NCI-H82 treated with DMSO at 0.1 percent for 48 hours (cell line): ENCODE measurements at regions not wholly inside any gene's neighbourhood (a gene's known extent, or its start where the extent isn't known, plus 50 kb on each side); places are given as distances from the start of the nearest gene placed in this dataset.

Source experiments
- DNase-seq: peaks from one replicate; lab custom pipeline; 2025; ENCODE audit not compliant: unreplicated experiment; lab: John Stamatoyannopoulos, UW

- no peak for DNase-seq
These were observed 280.5 kb upstream of the CAMK1G start for GRCh38 chr1:209302779-209303568.

- no peak for DNase-seq
These were observed 279.3 kb upstream of the CAMK1G start for GRCh38 chr1:209304166-209304565.

GRCh38 chr1:209305221-209305954 lies 278.1 kb upstream of the CAMK1G start:
- DNase-seq: peak; percentile 91

- DNase-seq: no peak
These were observed 275.7 kb upstream of the CAMK1G start for GRCh38 chr1:209307846-209308245.

GRCh38 chr1:209309198-209309597 lies 274.3 kb upstream of the CAMK1G start:
- no peak for DNase-seq

GRCh38 chr1:209311770-209312169 lies 271.7 kb upstream of the CAMK1G start:
- DNase-seq: no peak

GRCh38 chr1:209316929-209317328 lies 266.6 kb upstream of the CAMK1G start:
- DNase-seq: no peak

- DNase-seq: peak; percentile 61
These were observed 265.1 kb upstream of the CAMK1G start for GRCh38 chr1:209318181-209319056.

- DNase-seq: no peak
These were observed 264.5 kb upstream of the CAMK1G start for GRCh38 chr1:209319057-209319432.

- no peak for DNase-seq
These were observed 264.0 kb upstream of the CAMK1G start for GRCh38 chr1:209319549-209319948.

- no peak for DNase-seq
These were observed 259.8 kb upstream of the CAMK1G start for GRCh38 chr1:209323743-209324142.

- DNase-seq: no peak
These were observed 258.3 kb upstream of the CAMK1G start for GRCh38 chr1:209324901-209325871.

- no peak for DNase-seq
These were observed 257.4 kb upstream of the CAMK1G start for GRCh38 chr1:209326076-209326475.

- no peak for DNase-seq
These were observed 256.7 kb upstream of the CAMK1G start for GRCh38 chr1:209326831-209327230.

- DNase-seq: no peak
These were observed 255.3 kb upstream of the CAMK1G start for GRCh38 chr1:209328196-209328595.

- peak; percentile 46 for DNase-seq
These were observed 248.3 kb upstream of the CAMK1G start for GRCh38 chr1:209335178-209335577.

- DNase-seq: no peak
These were observed 242.4 kb upstream of the CAMK1G start for GRCh38 chr1:209341146-209341545.

GRCh38 chr1:209341673-209342420 lies 241.7 kb upstream of the CAMK1G start:
- DNase-seq: peak; percentile 60

- peak; percentile 72 for DNase-seq
These were observed 240.9 kb upstream of the CAMK1G start for GRCh38 chr1:209342441-209343175.
